HCT116 (cell line): ENCODE measurements at regions not wholly inside any gene's neighbourhood (a gene's known extent, or its start where the extent isn't known, plus 50 kb on each side); places are given as distances from the start of the nearest gene placed in this dataset.

Experiments used
- ATAC-seq: fragments of 200-7000 bp; cut with Tn5 transposase; 2 replicates; pipeline ENCODE4 v1.9.1; 2020; ENCODE audit warnings: mild to moderate bottlenecking, moderate library complexity
- BruUV-seq: library from RNA; stranded (reverse); fragments of 400-500 nt; replicated peaks from 2 replicates; lab custom pipeline; 2021; lab: Mats Ljungman, UMichigan
- CTCF ChIA-PET: fragments of 300-600 bp; sonication (Branson Sonifier 250); formaldehyde crosslinking; loops from one replicate; lab custom pipeline; 2021; ENCODE audit warnings: antibody characterized with exemption; lab: Charles Lee
- POLR2A ChIA-PET: fragments of 300-600, 350-600 bp; sonication (Branson Sonifier 250); formaldehyde crosslinking; loops from one replicate; lab custom pipeline; 2021; ENCODE audit warnings: antibody characterized with exemption; lab: Charles Lee
- RAD21 ChIA-PET, 2 experiments: fragments of 300-600 bp; sonication (Branson Sonifier 250); formaldehyde crosslinking; loops; one replicate each; lab custom pipeline; 2023; ENCODE audit warnings: low total read pairs in 2 of 2; ENCODE audit not compliant: uncharacterized antibody in 2 of 2, unreplicated experiment in 2 of 2, low non-redundant PET in 1 of 2; lab: Charles Lee
- DNase-seq: peaks from one replicate; pipeline ENCODE4 v3.0.0-alpha.2; 2010; ENCODE audit warnings: low read depth, low spot score
- H2AFZ ChIP-seq: fragments of 200-600 bp; shearing (Covaris generic), sonication (generic); 2 replicates; pipeline ENCODE4 v1.6.1; 2017; ENCODE audit warnings: low read depth, mixed run types, mixed read lengths, antibody characterized with exemption, low read length; ENCODE audit not compliant: poor library complexity, severe bottlenecking
- H3K27ac ChIP-seq: 2 replicates; pipeline ENCODE4 v1.5.1; 2012; ENCODE audit warnings: low read depth, low read length
- H3K27me3 ChIP-seq: fragments of 200-600 bp; sonication (generic); 2 replicates; pipeline ENCODE4 v1.6.1; 2016; ENCODE audit warnings: mixed run types, low read length, mixed read lengths; ENCODE audit not compliant: insufficient read depth
- H3K36me3 ChIP-seq, 2 experiments: fragments of 200-500 bp in 1 of 2; fragments of 200-600 bp in 1 of 2; sonication (Bioruptor generic) in 1 of 2; sonication (generic) in 1 of 2; 2 replicates each; pipeline versions ENCODE4 v1.5.1 to v1.6.1; 2014 to 2016; ENCODE audit warnings: low read length in 2 of 2, inconsistent platforms in 1 of 2, mixed read lengths in 1 of 2, mixed run types in 1 of 2; ENCODE audit not compliant: insufficient read depth in 2 of 2, control insufficient read depth in 1 of 2
- H3K4me1 ChIP-seq, 2 experiments: fragments of 200-600 bp in 1 of 2; sonication (generic) in 1 of 2; 2 replicates each; pipeline versions ENCODE4 v1.5.1 to v1.6.1; 2012 to 2017; ENCODE audit warnings: low read length in 2 of 2, inconsistent platforms in 1 of 2, mild to moderate bottlenecking in 1 of 2, mixed read lengths in 1 of 2, mixed run types in 1 of 2, moderate library complexity in 1 of 2; ENCODE audit not compliant: insufficient read depth in 2 of 2, control insufficient read depth in 1 of 2
- H3K4me2 ChIP-seq: fragments of 200-600 bp; sonication (generic); 2 replicates; pipeline ENCODE4 v1.6.1; 2017; ENCODE audit warnings: mixed run types, low read length, mixed read lengths
- H3K4me3 ChIP-seq, 2 experiments: fragments of 200-600 bp in 1 of 2; sonication (generic) in 1 of 2; replicated peaks in 1 of 2; 2 replicates each; pipeline ENCODE4 v1.5.1; 2011 to 2016; ENCODE audit warnings: low read length in 2 of 2, control low read depth in 1 of 2, low read depth in 1 of 2, mild to moderate bottlenecking in 1 of 2, mixed read lengths in 1 of 2, mixed run types in 1 of 2
- H3K79me2 ChIP-seq: fragments of 200-600 bp; sonication (generic); 2 replicates; pipeline ENCODE4 v1.6.1; 2017; ENCODE audit warnings: mild to moderate bottlenecking, mixed run types, low read length, moderate library complexity, mixed read lengths; ENCODE audit not compliant: insufficient read depth
- H3K9ac ChIP-seq: fragments of 200-600 bp; sonication (generic); 2 replicates; pipeline ENCODE4 v1.6.1; 2016; ENCODE audit warnings: low read length, mixed read lengths
- H3K9me2 ChIP-seq: fragments of 200-600 bp; sonication (generic), shearing (Covaris generic); 2 replicates; pipeline ENCODE4 v1.6.1; 2017; ENCODE audit warnings: mixed run types, mild to moderate bottlenecking, moderate library complexity; ENCODE audit not compliant: insufficient read depth
- H3K9me3 ChIP-seq, 2 experiments: fragments of 200-500 bp in 1 of 2; fragments of 200-600 bp in 1 of 2; sonication (Bioruptor generic) in 1 of 2; sonication (generic) in 1 of 2; 2 replicates each; pipeline ENCODE4 v1.6.1; 2014 to 2017; ENCODE audit warnings: low read length in 2 of 2, mixed read lengths in 2 of 2, inconsistent platforms in 1 of 2, low read depth in 1 of 2, mild to moderate bottlenecking in 1 of 2, mixed run types in 1 of 2, moderate library complexity in 1 of 2; ENCODE audit not compliant: control insufficient read depth in 1 of 2, insufficient read depth in 1 of 2
- H4K20me1 ChIP-seq: fragments of 200-600 bp; sonication (generic), shearing (Covaris generic); 2 replicates; pipeline ENCODE4 v1.6.1; 2017; ENCODE audit warnings: mixed run types, mild to moderate bottlenecking, moderate library complexity; ENCODE audit not compliant: insufficient read depth
- EGR1 ChIP-seq: IDR thresholded peaks from 2 replicates; pipeline ENCODE4 v1.6.1; 2012; ENCODE audit warnings: low read depth
- FOSL1 ChIP-seq: IDR thresholded peaks from 2 replicates; pipeline ENCODE4 v1.6.1; 2012; ENCODE audit warnings: low read depth
- RAD21 ChIP-seq: IDR thresholded peaks from 2 replicates; pipeline ENCODE4 v1.6.1; 2012; ENCODE audit warnings: low read depth, mild to moderate bottlenecking
- intact Hi-C: fragments of 100-400 bp; cut with micrococcal nuclease; formaldehyde crosslinking; loops from 2 replicates; pipeline ENCODE4 v1.10.0; 2022
- TF ChIP-seq, protein P1 (sequence below), 3 experiments: fragments of 200-600 bp in 1 of 3; sonication (generic) in 1 of 3; IDR thresholded peaks in 2 of 3; conservative IDR thresholded peaks in 1 of 3; 2 replicates each; pipeline ENCODE4 v1.5.1; 2012 to 2017; ENCODE audit warnings: low read depth in 2 of 3, low read length in 2 of 3, antibody characterized with exemption in 1 of 3, borderline replicate concordance in 1 of 3, control low read depth in 1 of 3, mild to moderate bottlenecking in 1 of 3, mixed read lengths in 1 of 3, mixed run types in 1 of 3, moderate library complexity in 1 of 3; ENCODE audit not compliant: insufficient read depth in 1 of 3

DNA sequence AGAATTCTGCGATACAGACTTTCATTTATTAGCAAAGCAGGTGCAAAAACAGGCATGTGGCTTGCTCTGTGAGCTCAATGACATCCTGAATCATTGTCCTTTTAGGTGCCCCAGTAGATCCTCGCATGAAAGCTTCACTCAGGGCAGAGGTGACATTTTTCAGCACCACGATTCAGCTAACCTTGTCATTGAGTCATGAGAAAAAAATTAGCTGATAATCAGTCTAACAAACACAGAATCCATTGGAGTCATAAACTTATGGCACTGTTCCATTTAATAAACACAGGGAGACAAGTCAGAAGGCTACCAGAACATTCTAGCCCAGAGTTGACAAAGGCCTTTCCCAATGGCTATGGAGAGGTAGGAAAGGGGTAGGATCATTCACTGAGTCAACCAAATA, 104.8 kb upstream of the RAD23B start:
- no peaks in the 10 kb centered on the region; a peak in 1 of 4 replicates for H3K9me3 ChIP-seq
- H3K27ac ChIP-seq, result no peak overlapping the region
- no peak overlapping the region for H3K9ac ChIP-seq
- H3K27me3 ChIP-seq, result no peaks in the 10 kb centered on the region
- no peaks in the 10 kb centered on the region for H3K36me3 ChIP-seq
- intact Hi-C loops, result no loop called here
- RAD21 ChIA-PET, result no interaction called here
- TF ChIP-seq FOSL1, result 0 out of 2 replicates have a peak, but pooled peaks have one; percentile 15
- TF ChIP-seq, protein P1, sequence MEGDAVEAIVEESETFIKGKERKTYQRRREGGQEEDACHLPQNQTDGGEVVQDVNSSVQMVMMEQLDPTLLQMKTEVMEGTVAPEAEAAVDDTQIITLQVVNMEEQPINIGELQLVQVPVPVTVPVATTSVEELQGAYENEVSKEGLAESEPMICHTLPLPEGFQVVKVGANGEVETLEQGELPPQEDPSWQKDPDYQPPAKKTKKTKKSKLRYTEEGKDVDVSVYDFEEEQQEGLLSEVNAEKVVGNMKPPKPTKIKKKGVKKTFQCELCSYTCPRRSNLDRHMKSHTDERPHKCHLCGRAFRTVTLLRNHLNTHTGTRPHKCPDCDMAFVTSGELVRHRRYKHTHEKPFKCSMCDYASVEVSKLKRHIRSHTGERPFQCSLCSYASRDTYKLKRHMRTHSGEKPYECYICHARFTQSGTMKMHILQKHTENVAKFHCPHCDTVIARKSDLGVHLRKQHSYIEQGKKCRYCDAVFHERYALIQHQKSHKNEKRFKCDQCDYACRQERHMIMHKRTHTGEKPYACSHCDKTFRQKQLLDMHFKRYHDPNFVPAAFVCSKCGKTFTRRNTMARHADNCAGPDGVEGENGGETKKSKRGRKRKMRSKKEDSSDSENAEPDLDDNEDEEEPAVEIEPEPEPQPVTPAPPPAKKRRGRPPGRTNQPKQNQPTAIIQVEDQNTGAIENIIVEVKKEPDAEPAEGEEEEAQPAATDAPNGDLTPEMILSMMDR (IDR thresholded peaks at IDR 0.05 in 2 of 3, conservative IDR thresholded peaks at IDR 0.05 in 1 of 3; ENCODE audit: borderline replicate concordance in 1 of 3, insufficient read depth in 1 of 3, low read depth in 2 of 3, low read length in 2 of 3), result no peak
- CTCF ChIA-PET, result interaction anchor here (0.6 kb wide), 1 partner anchor 1336 kb away, joined by 3 read pairs; no protein-coding TSS in a partner anchor
- POLR2A ChIA-PET, result no interaction called here
- no peaks in the 10 kb centered on the region for H3K9me2 ChIP-seq
- BruUV-seq, result no TSS peak
- H3K4me3 ChIP-seq, result no peak overlapping the region
- peaks cover 9 to 67% of the 10 kb centered on the region in 2 experiments for H3K4me1 ChIP-seq
- H2AFZ ChIP-seq, result no peak overlapping the region
- DNase-seq, result no peak
- H3K79me2 ChIP-seq, result no peaks in the 10 kb centered on the region
- peak; percentile 65 for ATAC-seq
- peak overlapping the region; percentile 36 for H3K4me2 ChIP-seq
- H4K20me1 ChIP-seq, result no peaks in the 10 kb centered on the region

DNA sequence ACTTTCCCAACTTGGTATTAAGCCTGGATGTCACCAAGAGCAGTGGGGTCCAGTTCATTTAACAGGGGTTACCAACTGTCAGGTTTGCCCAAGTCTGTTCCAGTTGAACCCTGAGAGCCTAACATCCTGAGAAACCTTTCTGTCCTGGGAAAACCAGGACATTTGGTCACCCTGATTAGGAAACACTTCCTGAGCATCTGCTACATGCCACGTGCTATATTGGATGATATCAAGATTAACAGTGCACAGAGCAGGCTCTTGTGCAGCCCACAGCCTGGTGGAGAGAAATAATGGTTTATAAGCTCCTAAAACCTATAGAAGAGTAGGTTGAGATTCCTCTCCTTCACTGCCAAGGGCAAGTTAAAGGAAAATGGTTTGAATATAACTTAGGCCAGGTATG, 102.9 kb upstream of the RAD23B start:
- BruUV-seq, result no TSS peak
- DNase-seq (no peak), ATAC-seq (no peak)
- H3K27me3 ChIP-seq, result no peaks in the 10 kb centered on the region
- RAD21 ChIA-PET, result no interaction called here
- no peak overlapping the region for H3K27ac ChIP-seq
- TF ChIP-seq RAD21, result no peak
- no peak for TF ChIP-seq EGR1
- H3K4me2 ChIP-seq, result no peak overlapping the region
- no peak overlapping the region for H2AFZ ChIP-seq
- intact Hi-C loops, result no loop called here
- CTCF ChIA-PET, result no interaction called here
- no peaks in the 10 kb centered on the region for H4K20me1 ChIP-seq
- H3K9me2 ChIP-seq, result no peaks in the 10 kb centered on the region
- POLR2A ChIA-PET, result no interaction called here
- no peak overlapping the region for H3K9ac ChIP-seq
- peaks cover 9 to 48% of the 10 kb centered on the region in 2 experiments for H3K4me1 ChIP-seq
- H3K79me2 ChIP-seq, result no peaks in the 10 kb centered on the region
- no peak overlapping the region for H3K4me3 ChIP-seq
- H3K9me3 ChIP-seq, result peaks cover 0 to 4% of the 10 kb centered on the region in 2 experiments; a peak in 1 of 4 replicates
- no peaks in the 10 kb centered on the region for H3K36me3 ChIP-seq
